ENCODE measurements at regions not wholly inside any gene's neighbourhood (a gene's known extent, or its start where the extent isn't known, plus 50 kb on each side); places are given as distances from the start of the nearest gene placed in this dataset.
"Not testable (repeated sequence)": the region's sequence is repeated elsewhere in the genome, so short reads cannot be mapped to it uniquely, and the experiment has no call there.

- TF ChIP-seq CTCF (IDR thresholded peaks at IDR 0.05; ENCODE audit: insufficient read depth, low read length, poor library complexity, severe bottlenecking) = no peak
- no peak for TF ChIP-seq EZH2phosphoT487 (conservative IDR thresholded peaks at IDR 0.05; ENCODE audit: low read length)
- no peak overlapping the region for H3K4me3 ChIP-seq (ENCODE audit: insufficient read depth, low read length, poor library complexity, severe bottlenecking)
- no peak overlapping the region for H3K4me2 ChIP-seq (ENCODE audit: low read depth, low read length, poor library complexity, severe bottlenecking)
- H3K9ac ChIP-seq (ENCODE audit: low read length) = no peak overlapping the region
- H3K27me3 ChIP-seq (ENCODE audit: low read length) = no peaks in the 10 kb centered on the region
- H3F3A ChIP-seq (ENCODE audit: insufficient read depth) = no peaks in the 10 kb centered on the region
- H4K20me1 ChIP-seq (ENCODE audit: low read depth, low read length) = no peaks in the 10 kb centered on the region
- no peaks in the 10 kb centered on the region for H3K9me2 ChIP-seq (replicated peaks; ENCODE audit: insufficient read depth, low read length)
- no peak overlapping the region for H3K27ac ChIP-seq (ENCODE audit: low read depth, low read length)
- H3K36me3 ChIP-seq (ENCODE audit: low read length) = no peaks in the 10 kb centered on the region
- H3K9me3 ChIP-seq (ENCODE audit: insufficient read depth, low read length) = no peaks in the 10 kb centered on the region
- no peaks in the 10 kb centered on the region for H3K79me2 ChIP-seq (ENCODE audit: insufficient read depth, low read length)
- no peak overlapping the region for H2AFZ ChIP-seq (ENCODE audit: low read depth, low read length, severe bottlenecking)
Observed at GRCh38 chr9:15369871-15370270, 52.8 kb upstream of the SNAPC3 start.

GRCh38 chr9:15369238-15369637 is 53.4 kb upstream of the SNAPC3 start:
- no peak overlapping the region for H3K27ac ChIP-seq (ENCODE audit: low read depth, low read length)
- no peak for TF ChIP-seq CTCF (IDR thresholded peaks at IDR 0.05; ENCODE audit: insufficient read depth, low read length, poor library complexity, severe bottlenecking)
- TF ChIP-seq EZH2phosphoT487 (conservative IDR thresholded peaks at IDR 0.05; ENCODE audit: low read length) = no peak
- no peaks in the 10 kb centered on the region for H3K79me2 ChIP-seq (ENCODE audit: insufficient read depth, low read length)
- no peak overlapping the region for H3K9ac ChIP-seq (ENCODE audit: low read length)
- no peak overlapping the region for H2AFZ ChIP-seq (ENCODE audit: low read depth, low read length, severe bottlenecking)
- H3K36me3 ChIP-seq (ENCODE audit: low read length) = no peaks in the 10 kb centered on the region
- H3K4me2 ChIP-seq (ENCODE audit: low read depth, low read length, poor library complexity, severe bottlenecking) = no peak overlapping the region
- H4K20me1 ChIP-seq (ENCODE audit: low read depth, low read length) = no peaks in the 10 kb centered on the region
- H3K27me3 ChIP-seq (ENCODE audit: low read length) = no peaks in the 10 kb centered on the region
- no peaks in the 10 kb centered on the region for H3K9me3 ChIP-seq (ENCODE audit: insufficient read depth, low read length)
- no peaks in the 10 kb centered on the region for H3K9me2 ChIP-seq (replicated peaks; ENCODE audit: insufficient read depth, low read length)
- H3F3A ChIP-seq (ENCODE audit: insufficient read depth) = no peaks in the 10 kb centered on the region
- no peak overlapping the region for H3K4me3 ChIP-seq (ENCODE audit: insufficient read depth, low read length, poor library complexity, severe bottlenecking)

- not testable (repeated sequence) for H3K4me2 ChIP-seq (ENCODE audit: low read depth, low read length, poor library complexity, severe bottlenecking); H3K79me2 ChIP-seq (ENCODE audit: insufficient read depth, low read length); H3K9me3 ChIP-seq (ENCODE audit: insufficient read depth, low read length); H2AFZ ChIP-seq (ENCODE audit: low read depth, low read length, severe bottlenecking); H3K27ac ChIP-seq (ENCODE audit: low read depth, low read length); H4K20me1 ChIP-seq (ENCODE audit: low read depth, low read length); H3K36me3 ChIP-seq (ENCODE audit: low read length); H3K4me3 ChIP-seq (ENCODE audit: insufficient read depth, low read length, poor library complexity, severe bottlenecking); H3K9me2 ChIP-seq (replicated peaks; ENCODE audit: insufficient read depth, low read length); H3K27me3 ChIP-seq (ENCODE audit: low read length); H3F3A ChIP-seq (ENCODE audit: insufficient read depth); H3K9ac ChIP-seq (ENCODE audit: low read length)
Observed at GRCh38 chr9:15364975-15365553, 57.6 kb upstream of the SNAPC3 start.

GRCh38 chr9:15361737-15362136 is 54.7 kb upstream of the TTC39B start:
- Histone ChIP-seq H3K36me3 (ENCODE audit: low read length) (no peaks in the 10 kb centered on the region), H3K79me2 (ENCODE audit: insufficient read depth, low read length) (no peaks in the 10 kb centered on the region), H2AFZ (ENCODE audit: low read depth, low read length, severe bottlenecking) (no peak overlapping the region), H3F3A (ENCODE audit: insufficient read depth) (no peaks in the 10 kb centered on the region), H3K4me3 (ENCODE audit: insufficient read depth, low read length, poor library complexity, severe bottlenecking) (no peak overlapping the region), H3K27me3 (ENCODE audit: low read length) (no peaks in the 10 kb centered on the region), H3K9me3 (ENCODE audit: insufficient read depth, low read length) (no peaks in the 10 kb centered on the region), H3K27ac (ENCODE audit: low read depth, low read length) (no peak overlapping the region), H3K9ac (ENCODE audit: low read length) (no peak overlapping the region), H3K9me2 (replicated peaks; ENCODE audit: insufficient read depth, low read length) (no peaks in the 10 kb centered on the region), H3K4me2 (ENCODE audit: low read depth, low read length, poor library complexity, severe bottlenecking) (no peak overlapping the region), H4K20me1 (ENCODE audit: low read depth, low read length) (no peaks in the 10 kb centered on the region)
- TF ChIP-seq EZH2phosphoT487 (conservative IDR thresholded peaks at IDR 0.05; ENCODE audit: low read length) (no peak), CTCF (IDR thresholded peaks at IDR 0.05; ENCODE audit: insufficient read depth, low read length, poor library complexity, severe bottlenecking) (no peak)
